Upper lobe of right lung (tissue), 1 donor: ENCODE measurements at regions not wholly inside any gene's neighbourhood (a gene's known extent, or its start where the extent isn't known, plus 50 kb on each side); places are given as distances from the start of the nearest gene placed in this dataset.

Source experiments
- ATAC-seq: fragments of 200-7000 bp; cut with Tn5 transposase; one replicate; pipeline ENCODE4 v1.9.1; 2020; ENCODE audit warnings: mild to moderate bottlenecking, moderate library complexity
- DNase-seq: peaks from one replicate; pipeline ENCODE4 v3.0.0-alpha.2; 2020
- H3K27ac ChIP-seq: fragments of 200-600 bp; one replicate; pipeline ENCODE4 v1.8.0; 2022
- H3K27me3 ChIP-seq: fragments of 200-600 bp; one replicate; pipeline ENCODE4 v1.8.0; 2022; ENCODE audit warnings: mild to moderate bottlenecking
- H3K36me3 ChIP-seq: fragments of 200-600 bp; one replicate; pipeline ENCODE4 v1.8.0; 2022
- H3K4me1 ChIP-seq: fragments of 200-600 bp; one replicate; pipeline ENCODE4 v1.8.0; 2022
- H3K4me3 ChIP-seq: fragments of 200-600 bp; one replicate; pipeline ENCODE4 v1.8.0; 2022; ENCODE audit warnings: mild to moderate bottlenecking
- H3K9me3 ChIP-seq: fragments of 200-600 bp; one replicate; pipeline ENCODE4 v1.8.0; 2022
- intact Hi-C: fragments of 100-400 bp; cut with DNase I; formaldehyde crosslinking; loops from one replicate; pipeline ENCODE4 v1.11.0; 2022
- TF ChIP-seq, protein P1 (sequence below): fragments of 200-600 bp; IDR thresholded peaks from one replicate; pipeline ENCODE4 v1.8.0; 2022; ENCODE audit warnings: antibody characterized with exemption
- donor health status: DM: no; HTN: yes; CAD: no; lungs with severe emphysema.

DNA sequence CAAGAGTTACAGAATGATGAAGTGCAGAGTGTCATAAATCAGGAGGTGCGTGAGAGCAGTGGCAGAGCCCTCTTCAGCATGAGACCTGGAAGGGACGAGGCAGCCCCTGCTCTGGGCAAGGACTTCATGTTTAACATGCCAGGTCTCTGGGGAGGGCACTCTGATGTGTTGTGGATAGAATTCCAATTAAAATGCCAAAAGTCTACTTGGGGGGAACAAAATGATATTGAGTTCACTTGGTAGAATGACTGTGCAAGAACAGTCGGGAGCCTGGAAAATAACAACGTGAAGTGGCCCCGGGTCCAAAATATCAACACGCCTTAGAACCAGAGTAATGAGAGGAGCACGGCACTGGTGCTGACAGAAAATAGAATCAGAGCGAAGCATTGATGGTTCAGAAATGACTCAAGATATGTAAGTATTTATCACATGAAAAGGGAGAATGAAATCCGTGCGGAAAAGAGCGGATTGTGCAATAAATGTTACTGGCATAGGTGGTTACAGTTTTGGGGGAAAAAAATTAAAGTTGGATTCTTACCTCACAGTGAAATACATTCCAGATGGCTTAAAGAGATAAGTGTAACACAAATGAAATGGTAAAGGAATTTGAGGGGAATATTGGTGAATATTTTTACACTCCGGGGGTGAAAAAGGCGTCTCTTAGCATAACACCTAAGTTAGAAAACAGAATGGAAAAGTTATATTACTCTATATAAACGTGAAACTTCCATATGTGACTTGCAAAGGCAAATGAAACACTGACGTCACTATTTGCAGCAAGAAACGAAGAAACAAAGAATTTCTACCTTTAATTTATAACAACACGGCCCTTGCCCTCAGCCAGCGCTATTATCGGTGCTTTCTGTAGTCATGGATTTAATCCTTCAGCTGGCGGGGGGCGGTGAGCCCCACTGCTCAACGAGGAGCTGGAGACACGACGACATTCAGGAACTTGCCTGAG is 159.4 kb upstream of the TWIST2 start:
- no peaks in the 10 kb centered on the region for H3K9me3 ChIP-seq
- DNase-seq (no peak), ATAC-seq (no peak)
- no peak overlapping the region for H3K4me3 ChIP-seq
- H3K27ac ChIP-seq: no peak overlapping the region
- no peaks in the 10 kb centered on the region for H3K4me1 ChIP-seq
- intact Hi-C loops: no loop called here
- H3K36me3 ChIP-seq: no peaks in the 10 kb centered on the region
- TF ChIP-seq, protein P1, sequence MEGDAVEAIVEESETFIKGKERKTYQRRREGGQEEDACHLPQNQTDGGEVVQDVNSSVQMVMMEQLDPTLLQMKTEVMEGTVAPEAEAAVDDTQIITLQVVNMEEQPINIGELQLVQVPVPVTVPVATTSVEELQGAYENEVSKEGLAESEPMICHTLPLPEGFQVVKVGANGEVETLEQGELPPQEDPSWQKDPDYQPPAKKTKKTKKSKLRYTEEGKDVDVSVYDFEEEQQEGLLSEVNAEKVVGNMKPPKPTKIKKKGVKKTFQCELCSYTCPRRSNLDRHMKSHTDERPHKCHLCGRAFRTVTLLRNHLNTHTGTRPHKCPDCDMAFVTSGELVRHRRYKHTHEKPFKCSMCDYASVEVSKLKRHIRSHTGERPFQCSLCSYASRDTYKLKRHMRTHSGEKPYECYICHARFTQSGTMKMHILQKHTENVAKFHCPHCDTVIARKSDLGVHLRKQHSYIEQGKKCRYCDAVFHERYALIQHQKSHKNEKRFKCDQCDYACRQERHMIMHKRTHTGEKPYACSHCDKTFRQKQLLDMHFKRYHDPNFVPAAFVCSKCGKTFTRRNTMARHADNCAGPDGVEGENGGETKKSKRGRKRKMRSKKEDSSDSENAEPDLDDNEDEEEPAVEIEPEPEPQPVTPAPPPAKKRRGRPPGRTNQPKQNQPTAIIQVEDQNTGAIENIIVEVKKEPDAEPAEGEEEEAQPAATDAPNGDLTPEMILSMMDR: no peak
- H3K27me3 ChIP-seq: no peaks in the 10 kb centered on the region

DNA sequence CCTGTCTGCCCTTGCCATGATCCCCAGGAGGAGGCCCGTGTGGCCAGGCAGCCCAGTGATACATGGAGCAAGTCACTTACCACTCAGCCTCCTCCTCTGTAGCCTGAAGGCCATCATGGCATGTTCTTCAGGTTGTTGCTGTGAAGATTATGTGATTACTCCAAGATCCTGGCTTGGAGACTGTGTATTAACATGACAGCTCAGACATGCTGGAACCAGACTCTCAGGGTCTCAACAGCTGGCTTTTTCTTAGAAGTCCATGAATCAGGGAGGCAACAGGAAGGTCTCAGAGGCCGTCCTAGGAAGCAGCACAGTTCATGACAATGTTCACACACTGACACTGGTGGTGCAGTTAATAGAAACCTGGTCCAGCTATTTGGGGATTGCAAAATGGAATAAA is 158.6 kb upstream of the TWIST2 start:
- no peak for ATAC-seq
- intact Hi-C loops: no loop called here
- TF ChIP-seq, protein P1: no peak

GRCh38 chr2:238689871-238690389 is 158.0 kb upstream of the TWIST2 start:
- Histone ChIP-seq H3K9me3 (no peaks in the 10 kb centered on the region), H3K4me3 (no peak overlapping the region), H3K36me3 (no peaks in the 10 kb centered on the region), H3K27ac (no peak overlapping the region), H3K4me1 (no peaks in the 10 kb centered on the region), H3K27me3 (no peaks in the 10 kb centered on the region)
- intact Hi-C loops: no loop called here
- ATAC-seq (no peak), DNase-seq (no peak)
- TF ChIP-seq, protein P1: no peak

More for the DNA sequence above, 158.6 kb upstream of the TWIST2 start:
- no peak overlapping the region for H3K4me3 ChIP-seq
- no peaks in the 10 kb centered on the region for H3K4me1 ChIP-seq
- no peaks in the 10 kb centered on the region for H3K9me3 ChIP-seq
- DNase-seq: no peak
- no peak overlapping the region for H3K27ac ChIP-seq
- no peaks in the 10 kb centered on the region for H3K27me3 ChIP-seq
- no peaks in the 10 kb centered on the region for H3K36me3 ChIP-seq

DNA sequence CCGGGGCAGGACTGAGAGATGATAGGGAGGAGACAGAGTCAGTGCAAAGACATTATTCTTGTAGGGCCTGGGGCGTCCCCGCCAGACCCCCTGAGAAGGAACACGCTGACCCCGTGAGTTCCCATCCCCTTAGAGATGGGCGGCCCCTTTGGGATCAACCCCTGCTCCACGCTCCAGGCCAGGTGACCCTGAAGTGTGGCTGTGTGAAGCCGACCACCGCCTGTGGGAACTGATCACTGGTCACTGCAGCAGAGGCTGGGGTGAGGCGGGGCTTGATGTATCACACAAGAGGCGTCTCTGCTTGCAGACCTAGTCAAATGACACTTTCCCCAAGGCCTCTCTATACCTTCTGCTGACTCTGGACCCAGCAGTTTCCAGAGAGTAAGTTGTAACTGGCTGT is 157.4 kb upstream of the TWIST2 start:
- ATAC-seq: no peak
- TF ChIP-seq, protein P1: no peak
- Histone ChIP-seq H3K27me3 (no peaks in the 10 kb centered on the region), H3K9me3 (no peaks in the 10 kb centered on the region), H3K36me3 (no peaks in the 10 kb centered on the region), H3K27ac (no peak overlapping the region), H3K4me3 (no peak overlapping the region), H3K4me1 (no peaks in the 10 kb centered on the region)
- DNase-seq: no peak
- intact Hi-C loops: no loop called here

DNA sequence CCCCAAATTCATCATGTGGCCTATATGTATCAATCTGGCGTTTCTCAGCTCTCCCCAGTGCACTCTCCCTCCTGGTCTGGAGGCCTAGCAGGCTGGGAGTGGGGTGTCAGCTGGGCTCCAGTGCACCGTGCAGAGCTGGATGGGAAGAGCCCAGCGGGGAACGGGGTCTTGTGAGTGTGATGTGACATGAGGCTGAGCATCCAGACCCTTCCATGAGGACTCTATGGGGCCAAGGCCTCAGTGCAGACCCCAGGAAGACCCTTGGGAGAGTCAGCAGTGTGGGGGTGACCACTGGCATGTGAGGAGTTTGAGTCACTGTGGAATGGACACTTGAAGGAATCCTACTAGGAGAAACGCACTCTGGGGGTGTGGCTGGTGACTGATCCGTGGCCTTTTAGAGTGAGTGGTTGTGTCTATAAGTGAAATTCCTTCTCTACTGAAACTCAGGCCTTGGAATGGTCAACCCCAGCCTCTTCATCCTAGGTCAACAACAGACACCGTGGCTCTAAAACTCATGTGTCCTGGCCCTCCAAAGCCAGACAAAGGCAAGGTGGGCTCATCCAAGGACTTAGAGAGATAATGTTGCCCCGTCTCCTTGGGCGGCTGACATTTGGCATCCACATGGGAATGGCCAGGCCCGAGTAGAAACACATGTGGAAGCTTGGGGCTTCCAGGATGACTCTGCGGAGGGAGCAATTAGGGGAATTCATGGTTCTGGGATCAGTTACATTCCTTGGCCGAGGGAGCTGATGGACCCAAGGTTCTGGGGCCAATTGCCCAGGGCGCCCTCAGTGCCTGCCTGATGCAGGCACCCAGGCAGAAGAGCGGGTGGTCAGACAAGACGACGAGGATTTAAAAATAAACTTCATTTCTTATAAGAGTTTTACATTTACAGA is 156.0 kb upstream of the TWIST2 start:
- ATAC-seq (no peak), DNase-seq (no peak)
- no peak overlapping the region for H3K27ac ChIP-seq
- no peaks in the 10 kb centered on the region for H3K36me3 ChIP-seq
- H3K9me3 ChIP-seq: no peaks in the 10 kb centered on the region
- no peaks in the 10 kb centered on the region for H3K27me3 ChIP-seq
- intact Hi-C loops: no loop called here
- TF ChIP-seq, protein P1: no peak
- no peaks in the 10 kb centered on the region for H3K4me1 ChIP-seq
- H3K4me3 ChIP-seq: no peak overlapping the region
